NCI-H226 (cell line): ENCODE measurements at regions not wholly inside any gene's neighbourhood (a gene's known extent, or its start where the extent isn't known, plus 50 kb on each side); places are given as distances from the start of the nearest gene placed in this dataset.
"Not testable (repeated sequence)": the region's sequence is repeated elsewhere in the genome, so short reads cannot be mapped to it uniquely, and the experiment has no call there.

Source experiments
- DNase-seq: peaks from one replicate; pipeline ENCODE4 v3.0.0-alpha.2; 2015

DNA sequence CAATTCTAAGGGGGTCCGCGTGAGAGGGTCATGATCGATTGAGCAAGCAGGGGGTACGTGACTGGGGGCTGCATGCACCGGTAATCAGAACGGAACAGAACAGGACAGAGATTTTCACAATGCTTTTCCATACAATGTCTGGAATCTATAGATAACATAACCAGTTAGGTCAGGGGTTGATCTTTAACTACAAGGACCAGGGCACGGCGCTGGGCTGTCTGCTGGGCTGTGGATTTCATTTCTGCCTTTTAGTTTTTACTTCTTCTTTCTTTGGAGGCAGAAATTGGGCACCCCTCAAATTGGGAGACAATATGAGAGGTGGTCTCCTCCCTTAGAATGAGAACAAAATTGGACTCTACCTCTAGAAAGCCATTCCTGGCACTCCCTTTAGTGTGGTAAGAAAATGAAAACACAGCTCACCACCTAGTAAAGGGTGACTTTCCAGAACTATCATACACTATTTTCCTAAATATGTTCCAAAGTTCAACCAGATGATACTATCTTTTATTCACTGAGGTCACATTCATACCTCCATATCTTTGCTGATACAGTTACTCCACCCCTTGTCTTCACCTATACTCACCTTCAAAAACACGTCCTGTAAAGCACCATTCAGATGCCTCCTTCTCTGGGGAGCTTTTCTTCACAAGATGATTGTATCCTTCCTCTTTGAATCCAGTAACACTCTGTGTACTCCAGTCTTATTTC lies 1058.3 kb upstream of the SLIT2 start:
- no peak for DNase-seq

DNA sequence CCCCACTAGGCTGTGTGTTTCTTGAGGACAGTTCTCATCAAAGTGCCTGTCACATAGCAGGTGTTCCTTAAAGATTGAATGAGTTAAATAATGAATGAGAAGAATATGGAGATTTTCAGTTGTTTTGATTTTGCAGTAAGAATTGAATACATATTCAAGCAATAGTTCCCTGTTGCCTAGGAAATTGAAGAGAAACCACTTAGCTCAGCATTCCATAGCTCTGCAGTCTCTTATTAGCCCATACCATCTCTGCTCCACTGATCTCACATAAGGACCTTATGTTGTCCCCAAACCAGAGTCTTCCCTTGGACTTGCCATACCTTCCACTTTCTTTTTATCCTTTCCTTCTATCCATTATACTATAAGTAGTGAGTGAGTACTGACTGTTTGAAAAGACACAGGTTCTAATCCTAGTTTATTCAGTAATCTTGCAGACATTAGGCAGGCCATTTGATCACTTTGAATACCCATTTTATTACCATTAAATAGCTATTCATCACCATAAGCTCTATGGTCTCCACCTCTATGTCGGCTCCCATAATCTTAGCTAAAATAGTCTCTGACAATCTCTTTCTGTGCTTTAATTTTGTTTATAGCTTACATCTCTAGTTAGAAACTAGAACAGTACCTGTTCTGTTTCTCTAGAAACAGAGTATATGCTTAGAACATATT lies 1059.6 kb upstream of the SLIT2 start:
- DNase-seq, result no peak

DNA sequence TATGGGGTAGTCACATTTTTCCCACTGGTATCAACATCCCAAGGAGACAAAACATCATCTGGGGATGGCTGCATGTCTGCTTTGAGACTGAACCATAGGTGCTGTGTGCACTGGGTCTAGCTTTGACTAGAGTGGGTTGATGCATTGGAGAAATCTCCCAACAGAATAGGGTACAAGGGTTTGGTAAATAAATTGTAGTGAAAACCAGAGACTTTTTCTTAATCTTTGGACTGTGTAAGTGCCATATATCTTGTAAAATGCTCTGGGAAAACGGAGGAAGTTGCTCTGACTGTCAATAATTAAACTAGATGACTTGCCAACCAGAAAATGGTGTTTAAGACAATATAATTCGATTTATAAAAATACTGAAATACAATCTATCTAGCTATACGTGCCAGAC lies 1064.0 kb upstream of the SLIT2 start:
- DNase-seq, result no peak

DNA sequence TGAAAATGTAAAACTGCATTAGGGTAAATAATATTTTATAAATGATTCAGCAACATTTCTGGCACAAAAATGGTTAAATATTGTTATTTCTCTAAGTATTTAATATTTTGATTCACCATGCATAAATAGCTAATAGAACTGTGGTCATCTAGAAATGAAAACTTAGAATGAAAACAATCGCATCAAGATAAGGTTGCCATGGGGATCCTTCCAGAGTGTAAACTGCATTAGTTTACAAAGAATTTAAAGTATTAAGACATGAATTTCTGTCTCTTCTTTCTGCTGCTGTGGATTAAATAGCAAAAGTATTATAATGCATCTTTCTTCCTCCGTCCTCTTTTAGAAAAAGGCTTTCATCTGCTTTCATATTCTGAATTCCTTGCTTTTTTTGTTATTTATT lies 1064.6 kb upstream of the SLIT2 start:
- no peak for DNase-seq

DNA sequence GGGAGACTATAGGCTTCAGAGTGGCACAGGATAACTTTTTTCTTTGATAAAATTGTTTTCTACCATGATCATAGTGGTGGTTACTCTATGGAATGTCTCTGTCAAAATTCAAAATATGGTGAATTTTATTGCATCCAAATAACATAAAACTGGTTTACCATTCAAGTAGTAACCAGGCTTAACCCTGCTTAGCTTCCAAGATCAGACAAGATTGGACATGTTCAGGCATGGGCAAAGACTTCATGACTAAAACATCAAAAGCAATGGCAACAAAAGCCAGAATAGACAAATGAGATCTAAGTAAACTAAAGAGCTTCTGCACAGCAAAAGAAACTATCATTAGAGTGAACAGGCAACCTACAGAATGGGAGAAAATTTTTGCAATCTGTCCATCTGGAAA lies 1070.1 kb upstream of the SLIT2 start:
- not testable (repeated sequence) for DNase-seq

DNA sequence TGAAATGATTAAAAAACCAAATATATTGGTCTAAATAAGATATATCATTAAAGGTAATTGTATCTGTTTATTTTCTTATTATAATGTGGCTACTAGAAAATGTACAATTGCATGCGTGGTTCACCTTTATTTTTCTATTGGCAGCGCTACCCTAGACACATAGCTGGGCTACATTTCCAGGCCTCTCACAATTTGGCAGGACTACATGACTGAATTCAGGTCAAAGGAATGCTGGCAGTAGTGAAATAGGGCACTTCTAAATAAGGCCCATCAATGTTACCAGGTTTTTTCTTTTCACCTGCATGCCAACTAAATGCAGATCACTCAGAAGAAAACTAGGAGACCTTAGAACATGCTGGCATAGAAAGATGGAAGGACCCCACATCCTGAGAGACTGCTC lies 1072.9 kb upstream of the SLIT2 start:
- no peak for DNase-seq

DNA sequence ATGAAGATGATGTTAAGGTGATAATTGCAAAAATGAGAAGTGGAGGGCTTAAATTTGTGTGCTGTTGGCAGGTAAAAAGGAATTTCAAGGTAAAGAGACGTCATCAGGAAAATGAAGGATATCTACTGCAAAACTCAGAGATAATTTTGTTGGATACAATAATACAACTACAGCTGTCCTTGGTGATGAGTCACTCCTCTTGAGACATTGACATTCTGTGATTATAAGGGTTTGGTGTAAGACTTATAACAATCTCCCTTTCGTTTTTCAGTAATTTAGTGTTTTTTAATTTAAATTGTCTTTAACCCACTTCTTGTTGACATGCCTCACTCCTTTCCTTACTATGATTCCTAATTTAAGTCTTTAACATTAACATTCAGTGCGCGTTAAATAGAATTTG lies 1074.1 kb upstream of the SLIT2 start:
- DNase-seq, result no peak

DNA sequence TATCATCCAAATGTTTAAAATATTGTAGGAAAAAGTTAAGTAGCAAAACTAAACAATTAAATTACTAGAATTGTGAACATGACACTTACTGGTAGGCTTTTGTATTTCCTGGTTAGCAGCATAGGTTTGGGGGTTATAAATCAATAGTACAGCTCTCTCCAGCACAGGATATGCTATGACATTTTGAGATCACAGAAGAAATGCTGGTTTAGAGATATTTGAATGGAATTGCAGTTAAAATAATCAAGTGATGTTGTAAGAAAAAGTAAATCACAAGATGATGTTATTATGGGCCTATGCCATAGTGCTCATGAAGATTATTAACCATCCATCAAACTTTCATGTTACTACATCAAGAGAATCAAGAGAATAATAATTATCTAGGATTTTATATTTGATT lies 1079.9 kb upstream of the SLIT2 start:
- no peak for DNase-seq

DNA sequence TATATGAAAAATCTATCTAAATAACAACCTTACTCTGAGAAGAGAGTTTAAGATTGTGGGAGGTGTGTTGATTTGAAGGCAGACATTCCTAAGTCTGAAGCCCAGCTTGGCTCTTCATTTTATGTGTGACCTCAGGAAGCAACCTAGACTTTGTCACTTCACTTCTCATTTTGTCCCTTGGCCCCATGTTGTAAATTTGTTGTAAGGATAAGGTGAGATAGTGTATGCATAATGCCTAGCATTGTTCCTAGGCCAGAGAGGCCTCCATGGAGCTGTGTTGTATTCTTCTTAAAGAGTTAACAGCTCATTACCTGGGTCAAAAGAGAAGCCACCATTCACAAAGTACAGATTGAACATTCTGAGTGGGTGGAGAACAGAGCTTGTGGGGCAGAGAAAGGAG lies 1084.4 kb upstream of the SLIT2 start:
- DNase-seq, result no peak

DNA sequence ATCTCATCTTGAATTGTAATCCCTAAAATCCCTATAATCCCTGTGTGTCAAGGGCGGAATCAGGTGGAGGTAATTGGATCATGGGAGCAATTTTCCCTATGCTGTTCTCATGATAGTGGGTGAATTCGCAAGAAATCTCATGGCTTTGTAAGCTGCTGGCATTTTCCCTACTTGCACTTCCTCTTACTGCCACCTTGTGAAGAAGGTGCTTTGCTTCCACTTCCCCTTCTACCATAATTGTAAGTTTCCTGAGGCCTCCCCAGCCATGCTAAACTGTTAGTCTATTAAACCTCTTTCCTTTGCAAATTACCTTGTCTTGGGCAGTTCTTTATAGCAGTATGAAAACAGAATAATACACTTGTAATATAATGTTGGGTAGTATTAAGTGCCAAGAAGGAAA lies 1087.4 kb upstream of the SLIT2 start:
- no peak for DNase-seq

DNA sequence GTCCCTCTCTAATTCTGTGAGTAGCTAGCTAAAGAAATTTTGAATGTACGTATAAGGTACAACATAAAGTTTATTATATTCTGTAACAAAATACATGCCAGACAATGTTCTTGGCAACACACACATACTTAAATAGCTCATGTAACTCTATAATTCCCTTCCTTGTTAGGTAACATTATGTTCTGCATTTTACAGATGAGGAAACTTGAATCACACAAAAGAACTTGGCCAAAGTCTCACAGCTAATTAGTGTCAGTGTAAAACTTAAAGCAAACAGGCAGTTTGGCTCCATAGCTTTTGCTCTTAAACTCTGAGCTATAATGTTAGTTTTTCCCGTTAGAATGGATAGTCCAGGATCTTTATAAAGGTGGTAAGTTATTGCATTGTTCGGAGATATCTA lies 1091.8 kb upstream of the SLIT2 start:
- no peak for DNase-seq

DNA sequence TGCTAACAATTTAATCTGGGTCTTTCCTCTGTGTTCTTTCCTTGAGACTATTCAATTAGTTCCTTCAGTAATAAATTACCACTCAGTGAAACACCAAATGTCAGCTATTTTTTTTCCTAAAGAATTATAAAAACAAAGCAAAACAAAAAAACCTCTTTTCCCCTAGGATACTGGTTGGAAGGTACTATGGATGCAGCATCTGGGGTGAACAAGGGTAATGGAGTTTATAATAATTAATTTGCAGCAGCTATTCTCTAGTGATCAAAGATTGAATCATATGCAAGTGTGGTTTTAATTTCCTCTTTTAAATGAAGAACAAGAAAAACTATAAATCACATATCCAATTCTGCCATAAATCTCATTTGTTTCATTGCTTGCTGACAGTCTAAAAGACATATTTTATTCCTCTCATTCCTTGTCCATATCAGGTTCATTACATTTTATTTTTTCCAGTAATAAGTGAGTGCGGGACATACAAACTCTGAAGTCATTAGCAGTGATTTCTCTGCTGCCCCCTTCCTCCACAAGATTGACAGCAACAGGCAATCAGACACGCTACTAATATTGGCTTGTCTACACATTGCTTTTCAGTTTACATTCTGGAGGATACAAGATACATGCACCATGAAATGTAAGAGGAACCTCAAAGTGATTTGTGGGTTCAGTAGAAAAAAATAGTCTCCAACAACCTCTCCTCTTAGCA lies 1093.4 kb upstream of the SLIT2 start:
- no peak for DNase-seq

DNA sequence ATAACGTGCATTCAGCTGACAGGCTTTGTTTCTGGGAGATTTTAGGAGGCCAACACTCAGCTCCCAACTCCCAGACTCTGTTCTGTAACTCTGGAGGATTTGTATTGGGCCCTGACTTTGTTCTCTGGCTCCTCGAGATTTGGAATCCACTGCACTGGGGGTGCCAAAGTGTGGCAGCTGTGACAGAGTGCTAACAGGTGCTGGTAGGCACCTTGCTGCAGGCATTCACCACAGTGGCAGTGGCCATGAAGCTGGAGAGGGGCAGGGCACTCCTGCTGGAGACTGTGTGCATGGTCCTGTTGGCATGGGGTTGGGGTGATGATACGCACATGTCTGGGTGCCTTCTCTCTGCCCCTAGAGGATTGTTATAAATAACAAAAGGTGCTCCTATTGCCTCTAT lies 1094.9 kb upstream of the SLIT2 start:
- DNase-seq, result no peak

DNA sequence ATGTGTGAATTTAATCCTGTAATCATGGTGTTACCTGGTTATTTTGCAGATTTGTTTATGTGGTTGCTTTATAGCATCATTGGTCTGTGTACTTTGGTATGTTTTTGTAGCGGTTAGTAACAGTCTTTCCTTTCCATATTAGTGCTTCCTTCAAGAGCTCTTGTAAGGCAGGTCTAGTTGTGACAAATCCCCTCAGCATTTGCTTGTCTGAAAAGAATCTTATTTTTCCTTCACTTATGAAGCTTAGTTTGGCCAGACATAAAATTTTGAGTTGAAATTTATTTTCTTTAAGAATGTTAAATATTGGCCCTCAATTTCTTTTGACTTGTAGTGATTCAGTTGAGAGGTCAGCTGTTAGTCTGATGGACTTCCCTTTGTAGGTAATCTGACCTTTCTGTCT lies 1096.1 kb upstream of the SLIT2 start:
- DNase-seq, result no peak

DNA sequence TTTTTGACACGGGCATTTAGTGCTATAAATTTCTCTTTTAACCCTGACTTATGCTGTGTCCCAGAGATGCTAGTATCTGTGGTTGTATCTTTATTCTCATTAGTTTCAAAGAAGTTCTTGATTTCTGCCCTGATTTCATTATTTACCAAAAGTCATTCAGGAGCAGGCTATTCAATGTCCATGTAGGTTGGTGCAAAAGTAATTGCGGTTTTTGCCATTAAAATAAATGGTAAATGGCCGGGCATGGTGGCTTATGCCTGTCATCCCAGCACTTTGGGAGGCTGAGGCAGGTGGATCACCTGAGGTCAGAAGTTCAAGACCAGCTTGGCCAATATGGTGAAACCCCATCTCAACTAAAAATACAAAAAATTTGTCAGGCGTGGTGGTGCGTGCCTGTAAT lies 1097.4 kb upstream of the SLIT2 start:
- DNase-seq, result not testable (repeated sequence)

DNA sequence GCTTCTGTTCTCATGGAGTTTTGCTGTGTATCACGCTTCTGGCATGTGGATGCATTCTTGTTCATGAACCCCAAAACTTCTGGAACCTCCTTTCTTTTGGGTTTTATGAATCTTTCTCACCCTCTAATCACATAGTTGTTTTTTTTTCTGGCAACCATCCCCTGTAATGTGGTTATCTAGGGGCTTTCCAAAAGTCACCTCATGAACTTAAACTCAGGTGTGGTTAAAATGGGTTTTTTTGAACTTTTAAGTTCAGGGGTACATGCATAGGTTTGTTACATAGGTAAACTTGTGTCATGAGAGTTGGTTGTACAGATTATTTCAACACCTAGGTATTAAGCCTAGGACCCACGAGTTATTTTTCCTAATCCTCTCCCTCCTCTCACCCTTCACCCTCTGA lies 1099.4 kb upstream of the SLIT2 start:
- no peak for DNase-seq

DNA sequence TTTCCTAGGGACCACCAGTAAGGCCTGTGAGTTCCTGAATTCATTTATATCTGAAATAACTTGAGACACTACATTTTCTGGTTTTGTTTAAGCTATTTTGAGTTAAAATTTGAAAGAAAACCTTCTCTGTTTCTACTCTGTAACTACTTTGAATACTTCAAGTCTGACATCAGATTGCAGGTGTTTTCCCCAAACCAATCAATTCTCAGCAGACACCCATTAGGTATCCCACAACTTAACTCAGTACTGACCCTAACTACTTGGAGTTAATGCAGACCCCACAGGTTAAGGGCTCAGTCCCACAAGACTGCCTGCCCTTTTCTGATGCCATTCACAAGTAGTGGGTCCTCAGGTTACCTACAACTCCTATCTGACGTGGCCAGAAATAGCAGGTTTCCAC lies 1100.0 kb upstream of the SLIT2 start:
- no peak for DNase-seq

DNA sequence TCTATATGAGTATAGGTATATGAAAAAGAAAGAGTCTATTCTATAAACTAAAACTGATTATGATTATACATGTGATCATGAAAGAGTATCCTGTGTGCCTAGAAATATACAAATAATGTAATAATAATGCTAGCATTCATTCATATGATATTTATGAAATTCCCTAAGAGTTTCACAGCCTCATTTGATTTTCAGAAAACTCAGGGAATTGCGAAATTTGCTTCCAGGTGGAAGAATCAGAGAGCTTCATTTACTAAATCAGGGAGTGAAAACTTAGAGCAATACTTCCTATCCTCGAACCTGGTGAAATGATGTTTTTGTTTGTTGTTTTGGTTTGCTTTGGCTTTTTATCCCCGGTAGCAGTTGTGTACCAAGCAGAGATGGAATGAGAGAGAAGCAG lies 1105.7 kb upstream of the SLIT2 start:
- DNase-seq, result no peak

DNA sequence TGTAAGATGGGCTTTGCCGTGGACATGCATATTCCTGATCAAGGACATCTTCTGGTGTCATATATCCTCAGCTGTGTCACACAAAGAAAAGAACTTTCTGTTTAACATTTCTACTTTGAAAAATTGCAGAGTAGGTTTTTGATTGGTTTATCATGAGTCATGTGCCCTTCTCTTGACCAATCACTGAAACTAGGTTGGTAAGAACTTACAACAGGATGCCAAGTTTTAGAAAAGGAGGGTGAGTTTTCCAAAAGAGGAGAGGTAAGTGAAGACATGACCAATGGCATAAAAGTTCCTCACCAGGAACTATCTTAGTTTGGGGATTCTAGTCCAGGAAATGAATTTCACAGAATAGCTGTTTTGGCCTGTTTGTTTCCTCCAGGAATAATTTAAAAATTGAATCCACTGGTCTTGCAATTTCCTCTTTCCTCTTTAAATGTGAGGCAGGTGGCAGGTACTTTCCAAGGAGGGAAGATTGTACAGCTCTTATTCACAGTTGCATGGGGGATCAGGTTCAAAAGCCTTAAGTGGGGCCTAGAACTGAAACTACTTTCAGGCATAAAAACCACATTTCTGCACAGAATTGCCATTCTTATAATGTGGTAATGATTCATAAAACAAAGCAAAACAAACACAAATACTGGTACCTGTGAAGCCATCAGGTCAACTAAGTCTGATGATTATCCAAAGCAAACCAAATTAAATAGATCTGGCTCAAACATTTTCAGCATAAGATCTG lies 1114.5 kb upstream of the LCORL start:
- DNase-seq, result no peak

DNA sequence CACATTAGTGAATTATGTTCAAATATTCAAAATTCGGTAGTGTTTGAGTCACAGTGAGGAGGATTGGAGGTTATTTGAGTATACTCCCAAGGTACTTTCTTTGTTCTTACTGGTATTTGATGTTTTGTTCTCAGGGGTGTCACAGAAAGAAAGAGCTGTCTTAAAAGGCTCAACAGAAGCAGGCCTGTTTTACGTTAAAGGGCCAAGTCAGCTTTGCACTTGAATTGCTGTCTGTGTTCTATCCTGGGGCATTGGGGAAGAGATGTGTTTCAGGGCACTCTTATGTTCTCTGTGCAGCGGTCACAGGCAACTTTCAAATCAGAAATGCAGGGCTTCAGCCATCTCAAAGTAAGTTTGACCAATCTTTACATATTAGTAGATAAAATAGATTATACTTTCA lies 1113.1 kb upstream of the LCORL start:
- no peak for DNase-seq

DNA sequence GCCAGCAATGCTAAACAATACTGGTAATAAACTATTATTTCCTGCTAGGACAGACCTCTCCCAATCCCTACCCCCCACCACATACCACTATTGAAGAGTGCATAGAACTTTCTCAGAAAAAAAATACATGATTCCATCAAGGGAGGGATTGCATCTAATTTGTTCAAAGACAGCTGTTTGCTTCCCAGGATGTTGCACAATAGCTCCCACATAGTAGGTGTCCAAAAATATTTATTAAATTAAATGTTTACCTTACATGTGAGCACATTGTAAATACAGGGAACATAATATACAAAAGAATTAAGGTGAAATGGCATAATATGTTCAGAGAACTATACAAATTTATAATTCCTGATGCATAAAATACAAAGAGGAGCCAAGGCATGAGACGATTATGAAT lies 1111.8 kb upstream of the LCORL start:
- no peak for DNase-seq

DNA sequence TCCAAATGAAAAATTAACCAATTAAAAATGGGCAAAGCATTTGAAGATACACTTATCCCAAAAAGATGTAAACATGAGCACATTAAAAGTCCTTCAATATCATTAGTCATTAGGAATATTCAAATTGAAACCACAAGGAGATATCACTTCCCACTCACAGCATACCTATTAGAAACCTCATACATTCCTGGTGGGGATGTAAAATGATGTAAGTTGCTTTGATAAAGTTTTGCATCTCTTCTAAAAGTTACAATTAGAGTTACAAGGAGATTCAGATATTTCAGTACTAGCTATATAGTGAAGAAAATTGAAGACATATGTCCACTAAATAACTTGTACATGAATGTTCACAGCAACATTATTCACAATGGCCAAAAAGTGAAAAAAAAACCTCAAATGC lies 1109.3 kb upstream of the LCORL start:
- no peak for DNase-seq

DNA sequence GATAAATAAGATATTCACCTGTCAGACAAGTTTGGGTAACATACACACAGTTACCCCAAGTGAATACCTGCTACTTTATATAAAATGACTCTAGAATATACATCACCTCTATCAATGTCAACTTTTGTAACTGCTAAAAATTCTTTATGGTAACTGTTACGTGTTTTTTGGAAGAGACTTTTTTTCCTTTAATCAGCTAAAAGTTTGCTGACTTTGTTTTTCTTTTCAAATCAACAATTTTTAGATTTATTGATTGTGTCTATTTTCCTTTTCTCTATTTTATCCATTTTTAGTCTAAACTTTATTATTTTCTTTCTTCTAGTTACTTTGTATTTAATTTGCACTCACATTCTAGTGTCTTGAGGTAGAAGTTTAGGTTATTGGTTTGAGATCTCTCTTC lies 1106.6 kb upstream of the LCORL start:
- DNase-seq, result no peak

DNA sequence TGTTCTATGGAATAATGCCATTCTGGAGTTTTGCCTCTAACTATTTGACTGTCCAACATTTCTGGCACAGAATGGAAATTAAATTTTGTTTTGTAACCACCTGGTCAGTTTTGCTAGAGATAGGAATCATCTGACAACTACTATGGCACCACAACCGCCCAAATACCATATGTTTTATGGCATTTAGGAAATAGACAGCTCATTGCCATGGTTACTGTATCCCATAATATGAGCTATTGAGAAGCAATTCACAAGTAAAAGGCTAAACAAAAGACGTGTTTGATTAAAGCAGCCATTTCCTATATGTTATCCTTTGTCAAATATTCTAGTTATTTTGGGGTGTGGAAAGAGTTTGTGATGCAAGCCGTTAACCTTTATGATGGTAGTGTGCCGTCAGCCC lies 1105.3 kb upstream of the LCORL start:
- DNase-seq, result no peak
